ENCODE measurements at regions not wholly inside any gene's neighbourhood (a gene's known extent, or its start where the extent isn't known, plus 50 kb on each side); places are given as distances from the start of the nearest gene placed in this dataset.

- Histone ChIP-seq H3K4me2 (no peak overlapping the region), H3K4me3 (IDR thresholded peaks at IDR 0.05; ENCODE audit: insufficient read depth, low read depth, low read length) (no peak overlapping the region), H3K4me1 (ENCODE audit: low read depth, poor library complexity, severe bottlenecking) (no peaks in the 10 kb centered on the region), H3K27me3 (ENCODE audit: insufficient read depth, low read depth) (no peaks in the 10 kb centered on the region), H2AFZ (ENCODE audit: low read depth) (no peak overlapping the region), H4K20me1 (ENCODE audit: insufficient read depth) (no peaks in the 10 kb centered on the region), H3K36me3 (ENCODE audit: insufficient read depth) (no peaks in the 10 kb centered on the region), H3K79me2 (ENCODE audit: insufficient read depth, low read depth) (no peaks in the 10 kb centered on the region), H3K9ac (no peak overlapping the region), H3K27ac (no peak overlapping the region)
- no peak for TF ChIP-seq CTCF (conservative IDR thresholded peaks at IDR 0.05; ENCODE audit: low read depth, low read length)
These were observed 300.7 kb downstream of the MTERF1 start for GRCh38 chr7:91579837-91580236.

GRCh38 chr7:91582799-91583477 lies 297.6 kb downstream of the MTERF1 start:
- H3K27ac ChIP-seq: no peak overlapping the region
- no peak for TF ChIP-seq CTCF (conservative IDR thresholded peaks at IDR 0.05; ENCODE audit: low read depth, low read length)
- H2AFZ ChIP-seq (ENCODE audit: low read depth): no peak overlapping the region
- H3K9ac ChIP-seq: no peak overlapping the region
- H3K79me2 ChIP-seq (ENCODE audit: insufficient read depth, low read depth): no peaks in the 10 kb centered on the region
- H4K20me1 ChIP-seq (ENCODE audit: insufficient read depth): no peaks in the 10 kb centered on the region
- H3K4me1 ChIP-seq (ENCODE audit: low read depth, poor library complexity, severe bottlenecking): no peaks in the 10 kb centered on the region
- no peak overlapping the region for H3K4me2 ChIP-seq
- H3K4me3 ChIP-seq (IDR thresholded peaks at IDR 0.05; ENCODE audit: insufficient read depth, low read depth, low read length): no peak overlapping the region
- no peaks in the 10 kb centered on the region for H3K36me3 ChIP-seq (ENCODE audit: insufficient read depth)
- no peaks in the 10 kb centered on the region for H3K27me3 ChIP-seq (ENCODE audit: insufficient read depth, low read depth)

GRCh38 chr7:91596287-91596686 lies 284.2 kb downstream of the MTERF1 start:
- Histone ChIP-seq H3K79me2 (ENCODE audit: insufficient read depth, low read depth) (no peaks in the 10 kb centered on the region), H3K36me3 (ENCODE audit: insufficient read depth) (no peaks in the 10 kb centered on the region), H3K27ac (no peak overlapping the region), H3K4me1 (ENCODE audit: low read depth, poor library complexity, severe bottlenecking) (no peaks in the 10 kb centered on the region), H3K9ac (no peak overlapping the region), H2AFZ (ENCODE audit: low read depth) (no peak overlapping the region), H3K27me3 (ENCODE audit: insufficient read depth, low read depth) (no peaks in the 10 kb centered on the region), H3K4me3 (IDR thresholded peaks at IDR 0.05; ENCODE audit: insufficient read depth, low read depth, low read length) (no peak overlapping the region), H3K4me2 (no peak overlapping the region), H4K20me1 (ENCODE audit: insufficient read depth) (no peaks in the 10 kb centered on the region)
- TF ChIP-seq CTCF (conservative IDR thresholded peaks at IDR 0.05; ENCODE audit: low read depth, low read length): no peak

GRCh38 chr7:91598791-91599190 lies 281.7 kb downstream of the MTERF1 start:
- H3K4me1 ChIP-seq (ENCODE audit: low read depth, poor library complexity, severe bottlenecking): no peaks in the 10 kb centered on the region
- H3K4me3 ChIP-seq (IDR thresholded peaks at IDR 0.05; ENCODE audit: insufficient read depth, low read depth, low read length): no peak overlapping the region
- H3K4me2 ChIP-seq: no peak overlapping the region
- no peak for TF ChIP-seq CTCF (conservative IDR thresholded peaks at IDR 0.05; ENCODE audit: low read depth, low read length)
- H2AFZ ChIP-seq (ENCODE audit: low read depth): no peak overlapping the region
- no peaks in the 10 kb centered on the region for H3K79me2 ChIP-seq (ENCODE audit: insufficient read depth, low read depth)
- no peaks in the 10 kb centered on the region for H3K27me3 ChIP-seq (ENCODE audit: insufficient read depth, low read depth)
- H3K9ac ChIP-seq: no peak overlapping the region
- H4K20me1 ChIP-seq (ENCODE audit: insufficient read depth): no peaks in the 10 kb centered on the region
- no peaks in the 10 kb centered on the region for H3K36me3 ChIP-seq (ENCODE audit: insufficient read depth)
- no peak overlapping the region for H3K27ac ChIP-seq

Measured in KMS-11 (cell line).